GM12891 (cell line): ENCODE measurements at regions not wholly inside any gene's neighbourhood (a gene's known extent, or its start where the extent isn't known, plus 50 kb on each side); places are given as distances from the start of the nearest gene placed in this dataset.

Experiments
- DNase-seq: peaks from one replicate; pipeline ENCODE4 v3.0.0; 2011; ENCODE audit warnings: low spot score; ENCODE audit not compliant: insufficient read length
- FAIRE-seq: peaks from 2 replicates; lab custom pipeline; 2011; peaks lifted over from hg19 to GRCh38; lab: Jason Lieb, UNC
- PAX5 ChIP-seq: IDR thresholded peaks from 2 replicates; pipeline ENCODE4 v1.6.1; 2011; ENCODE audit warnings: low read length, moderate library complexity, mild to moderate bottlenecking; ENCODE audit not compliant: insufficient read depth, severe bottlenecking
- POLR2A ChIP-seq: IDR thresholded peaks from 2 replicates; pipeline ENCODE4 v1.6.1; 2011; ENCODE audit warnings: low read depth, low read length, control low read depth
- POLR2AphosphoS5 ChIP-seq: IDR thresholded peaks from 2 replicates; pipeline ENCODE4 v1.6.1; 2011; ENCODE audit warnings: low read depth, low read length, control low read depth
- POU2F2 ChIP-seq: IDR thresholded peaks from 2 replicates; pipeline ENCODE4 v1.6.1; 2011; ENCODE audit warnings: low read depth, mild to moderate bottlenecking, control low read depth, low read length, moderate library complexity
- SPI1 ChIP-seq: IDR thresholded peaks from 2 replicates; pipeline ENCODE4 v1.6.1; 2011; ENCODE audit warnings: low read depth, low read length, control low read depth
- TAF1 ChIP-seq: IDR thresholded peaks from 2 replicates; pipeline ENCODE4 v1.6.1; 2011; ENCODE audit warnings: low read depth, low read length, control low read depth

DNA sequence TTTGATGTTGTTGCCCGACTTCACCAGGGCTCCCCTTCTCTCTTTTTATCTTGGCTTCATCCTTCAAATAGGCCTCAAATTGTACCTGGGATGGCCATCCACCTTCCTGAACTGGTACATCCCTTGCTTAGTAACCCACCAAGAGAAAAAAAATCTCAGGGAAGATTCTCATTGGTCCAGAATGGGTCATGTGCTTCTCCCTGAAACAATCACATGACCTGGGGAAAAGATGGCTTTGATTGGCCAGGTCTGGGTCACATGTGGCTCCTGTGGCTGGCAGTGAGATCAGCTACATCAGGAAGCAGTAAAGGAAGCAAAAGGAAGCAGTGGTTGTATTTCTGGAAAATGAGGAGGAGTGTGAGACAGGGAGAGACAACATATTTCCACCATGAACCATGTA lies 540.2 kb downstream of the MIAT start:
- no peak for TF ChIP-seq POLR2AphosphoS5
- DNase-seq (no peak), FAIRE-seq (no peak)

DNA sequence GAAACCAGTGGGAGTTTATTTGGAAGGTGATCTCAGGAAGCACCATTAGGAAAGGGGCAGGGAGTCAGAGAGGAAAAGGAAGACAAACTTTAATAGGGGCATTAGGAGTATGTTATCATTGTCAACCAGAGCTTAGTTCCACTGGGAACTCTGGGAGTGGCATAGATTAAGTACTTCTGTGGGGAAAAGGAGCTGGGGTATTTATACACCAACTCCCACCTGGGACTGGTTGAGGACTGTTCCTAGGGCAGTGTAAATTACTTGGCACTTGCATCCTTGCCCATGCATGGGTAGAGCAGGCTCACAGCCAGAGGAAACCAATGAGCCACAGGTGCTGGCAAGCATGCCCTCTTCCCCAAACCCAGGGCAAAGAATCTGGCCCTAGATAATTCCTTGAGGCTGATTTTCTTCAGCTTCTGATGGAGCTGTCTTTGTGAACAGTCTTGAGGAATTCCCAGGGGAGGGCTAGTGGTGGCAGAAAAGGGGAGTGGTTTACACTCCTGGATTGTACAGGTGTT lies 541.2 kb downstream of the MIAT start:
- TF ChIP-seq SPI1, result no peak
- DNase-seq, result no peak
- FAIRE-seq, result no peak

GRCh38 chr22:27199354-27199753 lies 542.0 kb downstream of the MIAT start:
- FAIRE-seq (no peak), DNase-seq (no peak)
- no peak for TF ChIP-seq PAX5
- TF ChIP-seq POLR2AphosphoS5, result no peak
- TF ChIP-seq POU2F2, result no peak

DNA sequence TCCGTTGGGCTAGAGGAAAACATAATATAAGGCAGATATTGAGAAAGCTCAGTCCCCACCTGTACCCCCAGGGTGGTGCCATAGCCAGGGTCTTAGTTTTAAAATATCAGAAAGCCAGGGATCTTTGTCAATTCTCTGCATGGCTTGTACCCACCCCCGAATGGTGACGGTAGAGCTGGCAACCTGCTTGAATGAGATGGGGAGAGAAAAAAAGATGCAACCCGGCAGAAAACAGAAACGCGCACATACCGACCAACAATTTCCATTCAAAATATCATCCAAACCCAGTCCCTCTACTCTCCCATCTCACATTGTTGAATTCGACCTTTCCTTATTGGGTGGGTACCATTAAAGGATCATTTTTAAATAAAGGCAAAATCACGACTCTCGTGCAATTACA lies 543.9 kb downstream of the MIAT start:
- no peak for TF ChIP-seq PAX5
- no peak for TF ChIP-seq POLR2A
- TF ChIP-seq POLR2AphosphoS5, result no peak
- TF ChIP-seq TAF1, result no peak
- TF ChIP-seq SPI1, result no peak
- no peak for TF ChIP-seq POU2F2
- FAIRE-seq (no peak), DNase-seq (no peak)

GRCh38 chr22:27201741-27202140 lies 544.4 kb downstream of the MIAT start:
- FAIRE-seq (no peak), DNase-seq (no peak)
- TF ChIP-seq TAF1, result no peak
- no peak for TF ChIP-seq SPI1

- FAIRE-seq, result no peak
- TF ChIP-seq SPI1 (no peak), PAX5 (no peak), POLR2A (no peak), POLR2AphosphoS5 (no peak), TAF1 (no peak), POU2F2 (no peak)
Observed at GRCh38 chr22:27203276-27203660, 545.9 kb downstream of the MIAT start.

GRCh38 chr22:27204280-27204679 lies 546.9 kb downstream of the MIAT start:
- FAIRE-seq, result no peak
- TF ChIP-seq POU2F2, result no peak
- TF ChIP-seq POLR2AphosphoS5, result no peak
- no peak for TF ChIP-seq PAX5

More at GRCh38 chr22:27203276-27203660, 545.9 kb downstream of the MIAT start:
- DNase-seq, result no peak

GRCh38 chr22:27204817-27205216 lies 547.4 kb downstream of the MIAT start:
- FAIRE-seq, result no peak
- no peak for DNase-seq
- no peak for TF ChIP-seq POLR2AphosphoS5
- TF ChIP-seq PAX5, result no peak
- TF ChIP-seq POU2F2, result no peak
- TF ChIP-seq TAF1, result no peak
- TF ChIP-seq SPI1, result no peak
- no peak for TF ChIP-seq POLR2A

More at GRCh38 chr22:27204280-27204679, 546.9 kb downstream of the MIAT start:
- DNase-seq, result no peak

DNA sequence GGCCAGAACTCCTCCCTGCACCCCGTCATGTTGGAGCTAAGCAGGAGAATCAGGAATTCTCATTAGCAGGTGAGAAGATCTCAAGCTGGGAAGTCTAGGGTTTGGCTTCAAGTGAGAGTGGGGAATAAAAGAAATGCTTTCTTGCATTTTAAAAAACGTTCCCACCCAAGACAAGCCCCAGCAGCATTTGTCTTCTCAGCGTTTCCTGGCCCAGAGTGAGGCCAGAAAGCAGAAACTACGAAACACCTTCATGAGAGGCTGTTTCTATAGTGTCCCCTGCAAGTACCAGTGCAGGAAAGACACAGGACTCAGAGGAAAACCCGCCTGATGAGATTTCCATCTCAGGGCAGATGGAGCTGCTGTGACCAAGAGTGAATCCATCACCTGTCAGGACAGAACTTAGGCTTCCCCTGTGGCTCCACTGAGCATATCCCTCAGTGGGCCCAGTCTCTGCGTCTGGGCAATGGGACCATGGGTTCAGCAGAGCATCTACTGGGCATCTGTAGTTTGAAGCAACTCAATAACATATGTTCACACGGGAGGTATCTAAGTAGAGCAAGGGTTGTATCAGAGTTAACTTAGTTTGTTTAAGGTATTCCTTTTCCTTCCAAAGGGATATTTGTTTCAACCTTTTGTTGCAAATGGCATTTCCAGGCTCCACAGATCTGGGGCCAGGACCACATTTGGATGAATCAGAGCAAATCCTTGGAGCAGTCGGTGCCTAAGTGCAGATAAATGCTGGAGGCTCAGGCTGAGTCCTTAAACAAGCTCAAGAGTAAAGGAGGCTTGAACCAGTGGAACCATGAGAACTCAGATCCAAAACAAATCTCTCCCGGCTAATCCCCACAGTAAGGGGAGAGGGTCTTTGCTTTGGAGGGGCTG lies 548.3 kb downstream of the MIAT start:
- FAIRE-seq, result no peak
- DNase-seq, result no peak

GRCh38 chr22:27206374-27207133 lies 549.2 kb downstream of the MIAT start:
- TF ChIP-seq POLR2A (no peak), TAF1 (no peak), SPI1 (no peak), POU2F2 (no peak), POLR2AphosphoS5 (no peak), PAX5 (no peak)
- FAIRE-seq (no peak), DNase-seq (no peak)

More for the DNA sequence above, 548.3 kb downstream of the MIAT start:
- TF ChIP-seq SPI1, result no peak
- TF ChIP-seq TAF1, result no peak
- TF ChIP-seq POLR2AphosphoS5, result no peak
- TF ChIP-seq PAX5, result no peak
- TF ChIP-seq POU2F2, result no peak
- no peak for TF ChIP-seq POLR2A
